ENCODE measurements at regions not wholly inside any gene's neighbourhood (a gene's known extent, or its start where the extent isn't known, plus 50 kb on each side); places are given as distances from the start of the nearest gene placed in this dataset.
"Not testable (repeated sequence)": the region's sequence is repeated elsewhere in the genome, so short reads cannot be mapped to it uniquely, and the experiment has no call there.

DNA sequence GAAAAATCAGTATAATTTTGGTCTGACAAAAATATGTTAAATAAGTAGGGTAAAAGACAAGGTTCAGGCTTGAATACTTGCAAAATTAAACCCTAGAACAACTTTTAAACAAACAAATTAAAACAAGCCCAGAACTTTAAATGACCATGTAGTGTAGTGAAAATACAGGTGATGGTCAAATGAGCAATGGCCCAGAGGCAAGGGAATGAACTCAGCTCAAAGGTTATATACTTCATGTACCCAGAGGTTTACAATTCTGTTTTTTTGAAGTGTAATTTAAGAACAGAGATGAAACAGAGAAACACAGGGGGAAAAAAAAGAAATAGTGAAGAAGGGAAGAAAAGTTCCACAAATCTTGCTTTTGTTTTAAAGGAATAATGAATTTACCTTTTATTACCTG lies 949.2 kb downstream of the TRHDE start:
- DNase-seq: no peak

DNA sequence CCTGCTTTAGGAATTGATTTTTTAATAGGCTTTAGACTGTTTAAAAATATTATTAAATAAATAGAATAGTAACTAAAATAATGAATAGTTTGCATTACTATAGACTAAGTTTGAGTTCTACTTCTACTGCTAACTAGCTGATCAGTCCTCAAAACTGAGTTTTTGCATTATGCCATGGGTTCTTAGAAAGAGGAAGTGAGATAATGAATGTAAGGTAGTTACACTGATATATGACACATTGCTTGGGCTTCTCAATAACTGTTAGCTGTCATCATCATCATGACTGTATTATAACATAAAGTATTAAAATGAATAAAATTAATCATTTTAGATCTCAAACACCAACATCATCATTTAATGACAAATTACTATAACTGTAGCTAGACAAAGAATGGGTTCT lies 949.7 kb downstream of the TRHDE start:
- no peak for DNase-seq

DNA sequence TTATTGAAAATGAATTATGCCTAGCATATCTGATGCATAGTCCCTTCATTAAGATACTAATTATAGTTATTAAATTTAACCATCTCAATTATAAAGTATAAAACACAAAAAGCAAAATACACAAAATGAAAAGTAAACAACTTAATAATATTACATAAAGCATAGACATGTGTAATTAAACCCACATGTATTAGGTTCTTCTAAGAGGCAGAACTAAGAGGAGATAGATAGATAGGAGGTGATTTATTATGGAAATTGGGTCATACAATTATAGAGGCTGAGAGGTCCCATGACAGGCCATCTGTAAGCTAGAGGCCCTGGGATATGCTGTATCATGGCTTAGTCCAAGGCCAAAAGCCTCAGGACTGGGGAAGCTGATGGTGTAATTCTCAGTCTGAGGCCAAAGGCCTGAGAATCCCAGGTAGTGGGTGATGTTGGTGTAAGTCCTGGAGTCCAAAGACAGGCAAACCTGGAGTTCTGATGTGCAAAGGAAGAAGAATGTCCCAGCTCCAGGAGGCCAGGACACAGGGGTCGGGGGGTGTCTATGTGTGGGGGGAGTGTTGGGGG lies 953.3 kb downstream of the TRHDE start:
- DNase-seq: no peak

DNA sequence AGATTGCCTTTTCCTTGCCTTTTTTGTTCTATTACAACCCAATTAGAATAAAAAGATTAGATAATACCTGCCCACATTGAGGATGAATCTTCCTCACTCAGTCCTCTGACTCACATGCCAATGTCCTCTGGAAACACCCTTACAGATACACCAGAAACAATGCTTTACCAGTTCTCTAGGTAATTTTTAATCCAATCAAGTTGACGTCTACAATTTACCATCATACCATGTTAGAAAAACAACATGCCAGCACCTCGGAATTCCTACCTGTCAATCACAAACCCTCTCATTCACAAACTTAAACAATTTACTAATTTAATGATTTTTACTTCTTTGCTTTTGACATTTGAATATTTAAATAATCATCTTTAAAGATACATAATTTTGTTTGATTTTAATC lies 953.8 kb downstream of the TRHDE start:
- no peak for DNase-seq

DNA sequence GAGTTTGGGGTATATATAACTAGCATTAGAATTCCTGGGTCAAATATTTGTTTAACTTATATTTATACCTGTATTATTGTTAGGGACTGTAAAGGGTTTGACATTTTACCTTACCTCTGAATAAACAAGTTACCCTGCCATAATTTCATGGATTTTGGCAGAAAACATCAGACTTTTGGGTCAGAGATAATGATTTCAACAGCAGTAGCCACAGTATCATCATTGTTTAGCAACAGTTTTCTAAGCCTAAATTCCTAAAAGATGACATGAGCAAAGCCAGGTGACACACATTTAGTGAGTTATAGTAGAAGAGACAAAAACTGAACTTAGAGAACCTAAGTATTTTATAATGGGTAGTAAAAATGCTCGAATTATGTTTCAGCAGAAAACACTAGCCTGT lies 954.4 kb downstream of the TRHDE start:
- DNase-seq: no peak

DNA sequence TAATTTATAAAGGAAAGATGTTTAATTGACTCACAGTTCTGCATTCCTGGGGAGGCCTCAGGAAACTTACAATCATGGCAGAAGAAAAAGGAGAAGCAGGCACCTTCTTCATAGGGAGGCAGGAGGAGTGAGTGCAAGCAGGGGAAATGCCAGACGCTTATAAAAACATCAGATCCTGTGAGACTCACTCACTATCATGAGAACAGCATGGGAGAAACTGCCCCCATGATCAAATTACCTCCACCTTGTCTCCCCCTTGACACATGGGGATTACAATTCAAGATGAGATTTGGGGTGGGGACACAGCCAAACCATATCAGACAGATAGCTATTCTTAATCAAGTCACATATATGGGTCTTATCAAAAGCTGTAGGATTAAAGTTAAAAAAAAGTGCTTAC lies 956.7 kb downstream of the TRHDE start:
- not testable (repeated sequence) for DNase-seq

DNA sequence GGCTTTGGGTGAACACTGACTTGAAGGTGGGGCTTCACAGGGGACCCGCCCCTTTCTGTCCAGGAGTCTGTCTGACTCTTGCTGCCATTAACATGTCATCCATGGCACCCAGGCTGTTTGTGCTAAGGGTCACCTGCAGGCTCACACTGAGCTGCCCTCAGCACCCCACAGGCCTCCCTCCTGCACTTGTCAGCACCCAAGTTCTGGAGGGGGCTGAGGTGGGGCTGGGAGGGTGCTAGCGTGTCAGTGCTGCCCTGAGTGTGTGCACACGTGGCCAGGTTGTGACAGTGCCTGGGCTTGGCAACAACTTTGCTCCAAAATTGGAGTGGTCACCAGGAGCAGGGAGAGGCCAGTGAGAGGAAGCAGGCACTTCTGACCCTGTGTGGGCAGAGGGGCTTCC lies 963.2 kb downstream of the TRHDE start:
- DNase-seq: no peak

DNA sequence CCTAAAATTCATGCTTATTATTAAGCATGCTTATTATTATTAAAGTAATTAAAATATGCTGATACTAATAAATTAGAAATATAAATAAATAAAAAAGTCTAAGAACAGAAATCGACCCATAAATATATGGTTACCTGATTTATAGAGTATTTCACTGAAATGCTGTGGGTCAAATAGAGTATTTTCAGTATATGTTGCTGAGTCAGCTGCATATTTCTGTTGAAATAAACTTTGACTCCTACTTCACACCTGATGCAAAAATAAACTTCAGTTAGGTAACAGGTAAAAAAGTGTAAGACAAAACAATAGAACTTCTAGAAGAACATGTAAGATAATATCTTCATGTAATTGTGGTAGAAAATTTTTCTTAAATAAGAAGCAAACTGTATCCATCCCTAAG lies 967.9 kb downstream of the TRHDE start:
- DNase-seq: no peak

DNA sequence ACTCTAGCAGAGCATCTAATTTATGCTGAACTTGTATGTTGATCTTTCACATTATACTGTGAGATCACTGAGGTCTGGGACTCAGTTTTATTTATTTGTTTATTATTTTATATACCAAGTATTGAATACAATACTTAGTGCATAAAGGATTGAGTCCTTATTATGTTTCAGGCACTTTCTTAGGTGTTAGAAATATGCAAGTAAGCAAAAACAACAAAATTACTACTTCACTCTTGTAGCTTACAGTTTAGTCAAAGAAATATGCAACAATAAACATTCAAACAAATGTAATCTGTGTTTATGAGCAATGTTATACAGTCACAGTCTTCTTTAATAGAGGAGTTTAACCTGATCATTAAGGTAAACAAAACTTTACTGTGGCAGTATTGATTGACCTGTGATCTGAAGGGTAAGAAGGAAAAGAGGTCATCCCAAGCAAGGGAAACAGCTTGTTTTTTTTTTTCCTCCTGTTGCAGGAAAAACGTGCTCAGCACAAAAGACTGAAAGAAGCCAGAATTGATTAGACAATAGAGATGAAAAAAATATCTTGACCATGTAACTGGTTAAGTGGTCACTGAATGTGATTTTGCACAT lies 990.7 kb downstream of the TRHDE start:
- DNase-seq: no peak

DNA sequence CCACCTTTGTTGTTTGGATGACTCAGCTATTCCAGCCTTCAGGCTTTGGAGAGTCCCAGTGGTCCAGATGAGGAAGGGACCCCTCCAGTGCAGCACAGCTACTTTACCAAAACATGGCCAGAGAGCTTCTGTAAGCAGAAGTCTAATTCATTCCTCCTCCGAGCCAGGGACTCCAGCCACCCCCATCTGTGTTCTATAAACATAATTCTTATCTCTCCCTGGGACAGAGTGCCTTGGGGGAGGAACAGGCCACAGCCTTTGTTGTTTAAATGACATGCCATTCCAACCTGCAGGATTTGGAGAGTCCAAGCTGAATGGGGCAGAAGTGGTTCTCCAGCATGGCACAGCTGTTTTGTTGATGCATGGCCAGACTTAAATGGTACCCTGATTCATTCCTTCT lies 994.0 kb downstream of the TRHDE start:
- DNase-seq: no peak

DNA sequence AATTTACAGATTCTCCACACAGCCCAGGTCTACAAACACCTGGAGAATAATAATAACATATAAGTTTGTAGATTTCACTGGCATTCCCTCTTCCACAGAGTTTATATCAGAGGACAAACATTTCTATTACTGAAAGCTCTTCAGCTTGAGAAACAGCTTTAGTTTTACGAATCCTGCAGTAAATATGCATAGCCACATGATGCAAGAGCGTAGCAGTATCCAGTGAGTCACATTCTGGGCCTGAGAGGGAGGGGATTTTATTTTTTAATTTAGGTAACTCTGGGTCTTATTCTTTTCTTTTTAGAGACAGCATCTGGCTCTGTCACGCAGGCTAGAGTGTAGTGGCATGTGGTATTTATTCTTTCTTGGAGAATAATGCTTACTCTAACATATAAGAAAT lies 1002.8 kb downstream of the TRHDE start:
- DNase-seq: no peak

DNA sequence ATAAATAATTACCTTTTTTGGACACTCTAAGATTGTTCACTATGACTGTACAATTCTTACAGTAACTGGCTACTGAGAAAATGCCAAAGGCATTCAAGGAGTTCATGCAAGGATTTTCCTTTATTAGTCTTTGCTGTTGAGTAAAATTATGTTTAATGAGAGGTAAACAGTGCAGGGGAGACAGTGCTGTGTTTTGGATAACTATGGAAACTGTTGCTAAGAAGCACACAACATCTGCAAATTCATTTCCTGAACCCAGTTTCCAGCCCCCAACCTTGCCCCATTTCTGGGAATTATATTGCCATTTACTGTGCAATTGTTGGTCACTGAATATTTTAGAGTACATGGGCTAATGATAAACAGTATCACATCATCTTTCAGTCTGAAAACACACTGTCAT lies 1005.8 kb downstream of the TRHDE start:
- DNase-seq: no peak

DNA sequence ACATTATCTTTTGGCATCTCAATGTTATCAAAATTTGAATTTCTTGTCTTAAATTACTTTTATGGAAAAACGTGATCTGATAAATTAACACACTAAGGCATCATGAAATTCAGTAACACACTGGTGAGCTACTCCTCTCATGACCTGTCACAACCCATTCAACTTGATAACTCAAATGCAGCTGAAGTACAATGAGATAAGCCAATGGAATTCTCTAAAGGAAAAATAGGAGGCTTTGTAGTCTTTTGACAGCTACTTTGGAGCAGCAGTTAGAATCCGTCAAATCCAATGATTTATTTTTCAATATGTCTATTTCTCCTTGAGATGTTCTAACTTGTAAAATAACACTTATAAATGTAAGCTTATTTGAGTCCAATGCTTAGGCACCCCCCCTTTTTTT lies 1029.4 kb downstream of the TRHDE start:
- DNase-seq: no peak

DNA sequence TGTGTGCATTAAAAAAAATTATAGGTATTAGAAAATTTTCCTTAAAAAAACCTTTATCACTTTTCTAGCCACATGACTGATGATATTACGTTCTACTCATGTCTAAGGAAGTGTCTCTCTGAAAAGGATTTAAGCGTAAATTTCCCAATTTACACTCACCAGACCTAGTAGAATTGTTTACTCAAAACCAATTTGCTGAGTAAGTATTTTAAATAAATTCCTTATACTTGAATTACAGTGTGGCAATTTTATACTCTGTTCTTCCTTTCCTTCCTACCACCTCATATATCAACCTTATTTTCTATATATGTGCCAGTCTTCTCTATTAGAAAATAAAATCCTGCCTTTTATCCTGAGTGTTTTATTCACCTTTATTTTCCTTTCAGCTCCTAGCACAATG lies 1035.1 kb downstream of the TRHDE start:
- no peak for DNase-seq

DNA sequence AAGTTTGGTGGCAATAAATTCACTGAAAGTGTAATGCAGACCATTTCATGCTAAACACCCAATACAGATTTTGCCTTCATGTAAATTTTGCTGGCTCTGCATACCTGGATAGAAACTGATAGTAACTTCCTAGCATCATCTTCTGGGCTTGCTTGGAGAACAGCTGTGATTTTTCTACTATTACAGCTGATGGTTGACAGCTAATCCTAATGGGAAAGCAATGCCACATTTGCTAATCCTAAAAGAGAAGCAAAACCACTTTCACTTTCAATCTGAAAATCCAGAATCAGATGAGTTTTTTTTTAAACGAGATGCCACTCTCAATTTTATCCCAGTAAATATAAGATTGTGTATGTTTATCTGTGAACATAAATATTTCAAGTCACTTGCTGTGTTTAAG lies 1035.9 kb downstream of the TRHDE start:
- DNase-seq: no peak

DNA sequence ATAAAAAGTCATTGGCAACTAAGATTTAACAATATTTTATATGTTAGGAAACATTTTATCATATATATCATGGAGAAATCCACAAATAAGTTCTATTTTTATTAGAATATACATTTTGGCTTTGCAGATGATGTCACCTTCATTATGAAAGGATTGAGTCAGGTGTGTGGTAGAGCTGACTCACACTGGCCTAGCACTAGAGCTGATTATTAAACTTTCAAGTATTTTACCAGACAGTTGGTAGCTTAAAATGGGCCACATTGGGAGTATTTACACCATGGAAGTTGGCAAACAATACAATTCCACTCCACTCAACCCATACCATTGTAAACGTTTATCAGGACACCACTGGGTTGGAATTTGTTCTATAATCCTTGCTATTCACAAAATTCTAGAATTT lies 1036.6 kb downstream of the TRHDE start:
- no peak for DNase-seq

DNA sequence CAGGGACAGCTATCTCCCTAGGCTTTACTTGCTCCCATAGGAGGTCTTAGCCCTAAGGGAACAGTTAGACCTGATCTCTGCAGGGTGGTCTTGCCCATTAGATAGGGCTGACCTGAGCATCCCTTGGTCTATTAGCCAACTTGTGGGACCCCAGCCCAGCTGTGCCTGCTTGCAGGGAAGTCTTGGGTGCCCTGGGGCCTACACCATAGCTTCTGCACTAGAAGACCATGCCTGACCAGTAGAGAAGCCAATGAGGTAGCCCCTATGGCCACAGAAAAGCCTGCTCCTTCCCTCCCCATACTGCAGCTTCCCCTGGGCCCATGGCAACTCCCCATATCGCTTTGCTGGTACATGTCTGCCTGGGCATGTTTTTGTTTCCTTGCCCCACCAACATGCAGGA lies 1049.1 kb downstream of the TRHDE start:
- no peak for DNase-seq

DNA sequence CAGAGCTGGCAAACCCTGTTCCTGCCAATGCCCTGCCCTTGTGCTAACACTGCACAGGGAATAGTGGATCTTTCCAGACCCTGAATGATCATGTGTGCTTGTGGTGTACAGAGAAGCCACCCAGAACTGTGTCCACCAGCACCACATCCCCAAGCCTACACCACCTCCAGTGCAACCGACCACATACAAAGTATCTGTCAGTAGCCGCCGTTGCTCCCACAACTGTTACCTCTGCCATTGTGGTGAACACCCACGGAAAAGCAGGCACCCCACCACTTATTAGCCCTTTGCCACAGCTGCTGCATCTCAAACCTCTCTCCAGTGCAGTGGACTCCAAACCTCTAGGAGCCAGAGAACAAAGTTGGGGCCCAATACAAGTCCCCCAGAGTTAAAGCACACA lies 1049.6 kb downstream of the TRHDE start:
- DNase-seq: no peak

DNA sequence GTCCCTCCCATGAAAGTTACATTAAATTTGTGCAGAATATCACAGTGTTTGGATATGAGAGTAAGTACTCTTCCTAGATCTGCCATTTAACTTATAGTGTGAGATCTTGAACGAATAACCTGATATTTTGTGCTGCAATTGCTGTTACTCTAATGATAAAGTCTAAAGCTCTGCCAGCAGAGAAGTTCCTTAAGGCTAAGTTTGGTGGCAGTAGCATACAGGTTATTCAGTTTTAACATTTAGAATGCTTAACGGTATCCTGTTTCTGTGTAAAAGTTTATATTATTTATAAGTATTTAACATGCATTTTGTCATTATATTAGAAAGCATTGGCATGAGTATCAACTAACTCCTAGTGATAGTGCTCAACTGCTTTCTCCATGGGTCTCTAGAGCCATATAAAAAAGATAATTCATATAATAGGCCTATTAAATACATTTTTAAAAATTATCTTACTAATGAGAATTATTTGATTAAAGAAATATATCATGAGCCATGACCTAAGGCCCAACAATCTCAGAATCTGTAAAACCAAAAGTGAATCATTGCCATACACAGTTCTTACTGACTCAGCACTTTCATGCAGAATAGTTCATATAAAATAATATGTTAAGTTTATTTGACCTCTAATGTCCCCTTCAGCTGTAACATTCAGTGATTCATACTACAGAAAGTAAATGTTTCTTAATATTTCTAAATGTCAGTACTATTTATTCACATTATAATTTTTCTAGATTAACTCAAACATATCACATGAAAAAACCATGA lies 1058.6 kb downstream of the TRHDE start:
- DNase-seq: no peak

DNA sequence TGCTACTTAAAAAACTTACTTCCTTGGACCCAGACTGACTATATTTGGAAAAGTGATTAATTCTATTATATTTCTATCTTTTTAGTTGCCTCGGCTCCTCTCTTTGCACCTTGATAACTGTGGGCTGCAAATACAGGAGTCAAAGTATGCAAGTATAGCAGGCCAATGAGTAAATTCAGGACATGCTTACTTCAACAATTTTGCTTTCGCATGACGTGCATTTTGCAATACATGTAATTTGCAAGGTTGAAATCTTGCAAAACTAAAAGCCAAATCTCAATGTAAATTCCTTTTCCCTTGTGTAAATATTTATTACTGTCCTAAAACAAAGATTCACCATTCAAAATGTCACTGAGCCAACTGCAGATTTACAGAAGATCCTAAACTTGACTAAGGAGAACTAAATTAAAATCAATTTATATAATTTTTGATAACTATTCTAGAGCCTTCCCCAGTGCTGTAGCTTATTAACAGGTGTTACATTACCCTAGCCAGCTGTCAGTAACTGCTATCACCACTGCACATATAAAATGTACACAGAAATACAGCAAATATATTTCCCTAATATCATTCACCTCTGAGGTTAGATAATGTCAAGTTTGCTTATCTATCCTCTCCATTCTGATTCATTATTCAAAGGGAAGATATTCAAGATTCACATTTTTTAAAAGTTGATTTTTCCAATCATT lies 1069.5 kb downstream of the TRHDE start:
- no peak for DNase-seq

DNA sequence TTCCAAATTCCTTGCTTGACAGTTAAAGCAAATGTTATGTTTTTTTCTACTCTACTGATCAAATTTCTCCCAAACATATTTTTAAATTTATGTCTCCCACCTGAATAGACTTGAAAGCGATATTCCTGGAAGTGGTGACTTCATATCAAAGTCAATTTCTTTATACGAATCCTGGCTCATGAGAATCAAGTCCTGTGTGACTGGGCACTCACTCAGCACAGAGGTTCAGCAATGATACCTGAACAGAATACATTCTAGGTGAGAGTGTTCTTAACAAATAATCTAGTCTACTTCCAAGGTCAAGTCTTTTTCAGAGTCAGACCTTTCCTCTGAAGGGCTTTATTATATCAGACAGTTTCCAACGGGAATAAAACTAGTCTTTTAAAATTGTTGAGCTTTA lies 1070.6 kb downstream of the TRHDE start:
- no peak for DNase-seq

DNA sequence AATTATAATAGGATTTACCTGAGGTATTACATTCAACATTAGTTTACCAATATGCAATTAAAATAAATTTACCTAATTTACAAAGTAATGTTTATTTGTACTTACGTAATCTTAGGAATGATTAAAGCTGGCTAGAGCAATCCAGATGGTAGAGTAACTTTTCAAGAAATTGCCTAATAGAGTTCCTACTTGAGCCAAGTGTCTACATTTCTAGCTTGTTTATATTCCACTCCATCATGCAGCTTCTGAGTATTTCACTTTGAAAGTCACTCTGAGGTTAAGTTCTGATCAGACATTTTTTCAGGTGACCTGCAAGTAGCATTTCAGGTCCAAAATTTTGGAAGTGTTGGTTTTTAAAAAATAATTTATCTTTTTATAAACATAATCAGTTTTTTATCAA lies 1080.7 kb downstream of the TRHDE start:
- DNase-seq: no peak

DNA sequence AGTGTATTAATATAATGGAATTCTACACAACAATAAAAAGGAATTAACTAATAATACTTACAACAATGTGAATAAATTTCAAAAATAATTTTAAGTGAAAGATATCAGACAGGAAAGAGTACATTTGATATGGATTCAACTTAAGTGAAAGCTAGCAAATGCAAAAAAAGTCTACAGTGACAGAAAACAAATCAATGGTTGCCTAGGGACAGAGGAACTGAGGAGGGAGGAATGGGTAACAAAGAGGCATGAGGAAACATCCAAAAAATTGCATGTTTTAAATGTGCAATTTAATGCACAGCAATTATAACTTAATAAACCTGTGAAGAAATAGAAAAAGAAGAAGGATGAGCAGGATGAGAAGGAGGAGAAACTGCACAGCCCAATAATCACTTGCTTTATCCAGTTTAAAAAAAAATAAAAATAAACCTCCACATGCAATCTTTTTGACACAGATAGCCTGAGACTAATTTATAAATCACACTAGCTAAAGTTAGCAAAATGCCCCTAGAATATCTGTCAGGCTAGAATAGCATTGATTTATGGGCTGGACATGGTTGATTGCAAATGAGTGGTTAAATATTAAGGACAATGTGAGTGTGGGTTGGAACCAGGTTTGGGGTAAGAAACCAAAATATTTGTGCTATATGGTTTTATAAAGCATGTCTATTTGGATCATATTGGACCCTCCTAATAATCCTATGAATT lies 1089.1 kb downstream of the TRHDE start:
- no peak for DNase-seq

DNA sequence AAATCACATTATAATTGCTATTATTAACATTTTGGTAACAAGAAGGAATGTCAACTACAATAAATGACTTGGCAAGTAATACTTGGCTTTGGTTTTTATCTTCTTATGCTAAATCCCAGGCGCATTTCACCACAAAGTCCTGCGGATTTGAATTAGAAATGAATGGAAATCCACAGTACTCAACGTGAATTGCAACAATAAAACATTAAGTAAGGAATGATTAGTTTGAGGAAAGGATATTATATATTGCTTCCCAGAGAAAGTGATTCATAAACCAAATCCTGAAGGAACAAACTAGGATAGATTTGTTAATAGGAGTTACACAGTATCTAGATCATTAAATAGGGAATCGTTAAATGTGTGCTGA lies 1089.7 kb downstream of the TRHDE start:
- DNase-seq: no peak

Data from suppressor macrophage treated with lipopolysaccharide for 1 hour (primary cell).